ENCODE measurements at regions not wholly inside any gene's neighbourhood (a gene's known extent, or its start where the extent isn't known, plus 50 kb on each side); places are given as distances from the start of the nearest gene placed in this dataset.

DNA sequence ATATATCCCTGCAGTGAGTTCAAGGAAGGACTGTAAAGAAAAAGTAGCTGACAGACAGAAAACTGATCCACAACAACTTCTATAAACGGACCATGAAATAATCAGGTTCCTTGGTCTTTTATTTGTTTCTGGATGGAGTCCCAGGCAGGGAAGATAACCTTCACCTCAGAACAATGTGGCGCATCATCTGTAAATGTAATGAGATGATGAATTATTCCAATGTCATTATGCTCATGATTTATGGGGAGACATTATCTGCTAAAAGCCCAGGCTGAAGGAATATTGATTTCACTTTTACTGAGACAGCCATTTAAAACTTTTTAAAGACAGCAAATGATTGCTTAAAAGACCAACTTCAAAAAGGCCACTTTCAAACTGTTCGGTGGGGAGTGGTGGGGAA is 354.9 kb upstream of the ADAMTS9 start:
- TF ChIP-seq YY1 (IDR thresholded peaks at IDR 0.05; ENCODE audit: extremely low read depth, insufficient replicate concordance, low read depth, low read length) (no peak), SIN3A (IDR thresholded peaks at IDR 0.05; ENCODE audit: low read depth) (no peak), POLR2A (IDR thresholded peaks at IDR 0.05; ENCODE audit: borderline replicate concordance, extremely low read depth, insufficient read depth, insufficient read length) (no peak), EZH2 (IDR thresholded peaks at IDR 0.05) (no peak)
- TF ChIP-seq, protein P1, sequence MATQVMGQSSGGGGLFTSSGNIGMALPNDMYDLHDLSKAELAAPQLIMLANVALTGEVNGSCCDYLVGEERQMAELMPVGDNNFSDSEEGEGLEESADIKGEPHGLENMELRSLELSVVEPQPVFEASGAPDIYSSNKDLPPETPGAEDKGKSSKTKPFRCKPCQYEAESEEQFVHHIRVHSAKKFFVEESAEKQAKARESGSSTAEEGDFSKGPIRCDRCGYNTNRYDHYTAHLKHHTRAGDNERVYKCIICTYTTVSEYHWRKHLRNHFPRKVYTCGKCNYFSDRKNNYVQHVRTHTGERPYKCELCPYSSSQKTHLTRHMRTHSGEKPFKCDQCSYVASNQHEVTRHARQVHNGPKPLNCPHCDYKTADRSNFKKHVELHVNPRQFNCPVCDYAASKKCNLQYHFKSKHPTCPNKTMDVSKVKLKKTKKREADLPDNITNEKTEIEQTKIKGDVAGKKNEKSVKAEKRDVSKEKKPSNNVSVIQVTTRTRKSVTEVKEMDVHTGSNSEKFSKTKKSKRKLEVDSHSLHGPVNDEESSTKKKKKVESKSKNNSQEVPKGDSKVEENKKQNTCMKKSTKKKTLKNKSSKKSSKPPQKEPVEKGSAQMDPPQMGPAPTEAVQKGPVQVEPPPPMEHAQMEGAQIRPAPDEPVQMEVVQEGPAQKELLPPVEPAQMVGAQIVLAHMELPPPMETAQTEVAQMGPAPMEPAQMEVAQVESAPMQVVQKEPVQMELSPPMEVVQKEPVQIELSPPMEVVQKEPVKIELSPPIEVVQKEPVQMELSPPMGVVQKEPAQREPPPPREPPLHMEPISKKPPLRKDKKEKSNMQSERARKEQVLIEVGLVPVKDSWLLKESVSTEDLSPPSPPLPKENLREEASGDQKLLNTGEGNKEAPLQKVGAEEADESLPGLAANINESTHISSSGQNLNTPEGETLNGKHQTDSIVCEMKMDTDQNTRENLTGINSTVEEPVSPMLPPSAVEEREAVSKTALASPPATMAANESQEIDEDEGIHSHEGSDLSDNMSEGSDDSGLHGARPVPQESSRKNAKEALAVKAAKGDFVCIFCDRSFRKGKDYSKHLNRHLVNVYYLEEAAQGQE (IDR thresholded peaks at IDR 0.05; ENCODE audit: low read depth) = no peak
